C4-2B (cell line): ENCODE measurements at regions not wholly inside any gene's neighbourhood (a gene's known extent, or its start where the extent isn't known, plus 50 kb on each side); places are given as distances from the start of the nearest gene placed in this dataset.

Experiments
- H3K27ac ChIP-seq: fragments of 450-650 bp; 2 replicates; pipeline ENCODE4 v1.5.1; 2017
- CTCF ChIP-seq: fragments of 450-650 bp; conservative IDR thresholded peaks from 2 replicates; pipeline ENCODE4 v1.5.1; 2017; ENCODE audit warnings: mild to moderate bottlenecking
- ZFX ChIP-seq: fragments of 450-650 bp; IDR thresholded peaks from 2 replicates; pipeline ENCODE4 v1.6.1; 2017

DNA sequence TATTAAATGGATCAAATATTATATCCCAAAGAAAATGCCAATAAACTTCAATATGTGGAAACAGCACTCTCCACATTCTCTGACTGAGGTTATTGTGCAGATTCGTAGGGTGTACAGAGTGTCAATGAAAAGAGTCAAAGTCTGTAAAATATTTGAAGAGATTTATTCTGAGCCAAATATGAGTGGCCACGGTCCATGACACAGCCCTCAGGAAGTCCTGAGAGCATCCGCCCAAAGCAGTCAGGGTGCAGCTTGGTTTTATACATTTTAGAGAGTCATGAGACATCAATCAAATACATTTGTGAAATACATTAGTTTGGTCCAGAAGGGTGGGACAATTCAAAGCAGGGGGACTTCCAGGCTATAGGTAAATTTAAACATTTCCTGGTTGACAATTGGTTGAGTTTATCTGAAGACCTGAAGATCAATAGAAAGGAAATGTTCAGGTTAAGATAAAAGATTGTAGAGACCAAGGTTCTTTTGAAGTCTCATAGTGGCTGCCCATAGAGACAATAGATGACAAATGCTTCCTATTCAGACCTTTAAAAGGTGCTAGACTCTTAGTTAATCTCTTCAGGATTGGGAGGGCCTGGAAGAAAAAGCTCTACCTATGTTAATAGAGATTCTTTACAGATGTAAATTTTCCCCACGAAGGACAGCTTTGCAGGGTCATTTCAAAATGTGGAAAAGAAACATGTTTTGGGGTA is 569.5 kb downstream of the MATN1 start:
- no peak overlapping the region for H3K27ac ChIP-seq
- TF ChIP-seq CTCF = no peak

- no peak overlapping the region for H3K27ac ChIP-seq
- no peak for TF ChIP-seq ZFX
- no peak for TF ChIP-seq CTCF
Observed at GRCh38 chr1:30151826-30152225, 571.6 kb downstream of the MATN1 start.

- TF ChIP-seq ZFX = no peak
- TF ChIP-seq CTCF = no peak
- H3K27ac ChIP-seq = no peak overlapping the region
Observed at GRCh38 chr1:30151119-30151518, 572.3 kb downstream of the MATN1 start.

DNA sequence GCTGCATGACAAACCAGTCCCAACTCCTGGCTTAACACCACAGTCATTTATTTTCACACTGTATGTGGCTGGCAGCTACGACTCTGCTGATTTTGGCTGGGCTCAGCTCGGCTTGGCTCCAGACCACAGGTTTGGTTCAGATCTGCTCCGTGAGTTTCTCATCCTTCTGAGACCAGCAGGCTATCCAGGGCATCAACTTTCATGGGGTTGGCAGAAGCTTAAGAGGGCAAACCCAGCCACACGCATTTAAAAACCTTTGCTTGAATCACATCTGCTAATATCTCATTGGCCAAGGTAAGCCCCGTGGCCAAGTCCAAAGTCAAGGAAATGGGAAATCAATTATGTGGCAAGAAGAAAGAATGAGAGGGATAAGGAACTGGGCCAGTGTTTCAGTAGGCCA is 574.2 kb downstream of the MATN1 start:
- TF ChIP-seq ZFX = no peak
- no peak overlapping the region for H3K27ac ChIP-seq

GRCh38 chr1:30148676-30149075 is 574.7 kb downstream of the MATN1 start:
- no peak for TF ChIP-seq CTCF
- TF ChIP-seq ZFX = no peak
- H3K27ac ChIP-seq = no peak overlapping the region

DNA sequence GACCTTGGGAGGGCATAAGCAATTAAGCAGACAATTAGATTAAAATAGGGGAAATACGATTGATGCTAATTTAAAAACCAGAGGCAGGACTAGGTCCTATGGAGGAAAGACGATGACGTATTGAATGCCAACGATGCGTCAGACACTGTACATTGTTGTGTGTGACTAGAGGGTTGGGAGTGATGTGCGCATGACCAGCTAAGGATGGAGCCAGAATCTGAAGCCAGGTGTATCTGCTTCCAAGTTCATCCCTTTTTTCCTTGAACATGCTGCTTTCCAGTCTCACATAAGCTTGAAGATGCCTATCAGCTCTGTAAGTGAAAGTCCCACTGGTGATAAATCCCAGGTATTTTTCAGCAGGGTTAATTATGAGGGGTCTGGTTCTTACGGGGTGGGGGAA is 576.2 kb downstream of the MATN1 start:
- TF ChIP-seq ZFX = no peak
- no peak for TF ChIP-seq CTCF
- no peak overlapping the region for H3K27ac ChIP-seq

DNA sequence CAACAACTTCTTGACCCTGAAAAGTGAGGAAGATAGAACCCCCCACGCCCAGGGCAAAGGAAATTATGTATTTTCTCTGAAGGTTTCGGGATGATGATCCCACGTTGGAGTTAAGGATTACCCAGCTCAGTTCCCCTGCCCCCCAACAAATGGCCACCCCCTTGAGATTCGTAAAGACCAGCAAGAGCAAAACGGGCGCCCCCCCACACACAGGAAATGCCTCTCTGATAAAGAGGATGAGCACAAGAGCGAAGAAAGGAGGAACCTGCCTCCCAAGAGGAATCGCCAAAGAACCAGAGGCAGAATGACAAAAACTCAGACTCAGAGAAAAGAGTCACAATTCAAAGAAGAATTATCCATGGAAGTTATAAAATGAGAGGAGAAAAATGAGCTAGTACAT is 576.9 kb downstream of the MATN1 start:
- H3K27ac ChIP-seq = no peak overlapping the region
- no peak for TF ChIP-seq CTCF
- no peak for TF ChIP-seq ZFX

- no peak overlapping the region for H3K27ac ChIP-seq
Observed at GRCh38 chr1:30145723-30146303, 577.6 kb downstream of the MATN1 start.

More at GRCh38 chr1:30145723-30146303, 577.6 kb downstream of the MATN1 start:
- TF ChIP-seq CTCF (no peak), ZFX (no peak)
